GM12892 (cell line): ENCODE measurements at regions not wholly inside any gene's neighbourhood (a gene's known extent, or its start where the extent isn't known, plus 50 kb on each side); places are given as distances from the start of the nearest gene placed in this dataset.

Experiments
- POLR2A ChIP-seq: IDR thresholded peaks from 2 replicates; pipeline ENCODE4 v1.6.1; 2011; ENCODE audit warnings: low read depth, low read length, control low read depth
- POLR2AphosphoS5 ChIP-seq: IDR thresholded peaks from 2 replicates; pipeline ENCODE4 v1.6.1; 2011; ENCODE audit warnings: low read depth, low read length, control low read depth

DNA sequence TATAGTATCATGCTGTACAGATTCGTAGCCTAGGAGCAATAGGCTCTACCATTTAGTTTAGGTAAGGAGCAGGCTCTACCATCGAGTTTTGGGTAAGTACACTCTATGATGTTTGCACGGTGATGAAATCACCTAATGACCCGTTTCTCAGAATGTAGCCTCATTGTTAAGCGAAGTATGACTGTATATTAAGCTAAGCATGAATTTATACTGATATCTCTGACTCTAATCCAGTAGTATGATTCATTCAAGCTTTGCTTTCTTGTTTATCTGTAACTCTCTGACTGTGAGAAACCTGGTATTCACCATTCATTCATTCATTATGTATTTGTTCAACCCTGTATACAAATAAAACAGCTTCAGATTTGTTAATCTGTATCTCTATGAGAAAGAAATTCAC, 283.9 kb upstream of the PRICKLE1 start:
- no peak for TF ChIP-seq POLR2A
- TF ChIP-seq POLR2AphosphoS5, result no peak
